Endothelial cell of umbilical vein (primary cell): ENCODE measurements at regions not wholly inside any gene's neighbourhood (a gene's known extent, or its start where the extent isn't known, plus 50 kb on each side); places are given as distances from the start of the nearest gene placed in this dataset.

Experiments used
- JUN ChIP-seq: IDR thresholded peaks from 2 replicates; pipeline ENCODE4 v1.6.1; 2011; ENCODE audit warnings: borderline replicate concordance, low read depth; ENCODE audit not compliant: insufficient read length, insufficient read depth
- POLR2AphosphoS5 ChIP-seq: IDR thresholded peaks from 2 replicates; pipeline ENCODE4 v1.6.1; 2012; ENCODE audit warnings: low read depth, mild to moderate bottlenecking, control low read depth, low read length, moderate library complexity; ENCODE audit not compliant: insufficient read depth

DNA sequence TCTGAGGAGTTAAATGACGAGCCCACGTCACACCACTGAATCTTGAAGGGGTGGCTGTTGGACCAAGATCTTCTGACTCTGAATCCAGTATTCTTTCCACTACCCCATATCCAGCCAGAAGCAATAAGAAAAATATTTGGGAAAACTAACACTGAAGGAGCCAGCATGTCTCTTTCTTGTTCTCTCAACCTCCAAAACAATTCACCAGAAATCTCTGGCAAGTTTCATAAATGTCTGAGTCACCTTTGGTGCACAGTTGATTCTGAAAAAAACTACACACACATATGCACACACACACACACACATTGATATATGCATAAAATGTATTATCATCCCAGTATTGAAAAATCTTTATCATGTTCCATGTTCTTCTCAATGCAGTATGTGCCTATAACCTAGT, 104.3 kb upstream of the BLID start:
- no peak for TF ChIP-seq JUN
- TF ChIP-seq POLR2AphosphoS5, result no peak
